Gastrocnemius medialis (tissue), 4 donors: ENCODE measurements at regions not wholly inside any gene's neighbourhood (a gene's known extent, or its start where the extent isn't known, plus 50 kb on each side); places are given as distances from the start of the nearest gene placed in this dataset.

Experiments used
- POLR2A ChIP-seq, 2 donors: fragments of 450-650 bp; IDR thresholded peaks; one replicate each; pipeline ENCODE4 v1.6.1; 2017; ENCODE audit warnings: antibody characterized with exemption in 2 of 2, mild to moderate bottlenecking in 2 of 2, moderate library complexity in 2 of 2
- TF ChIP-seq, protein P1 (sequence below), 5 experiments: fragments of 450-650 bp in 3 of 5; fragments of 200-600 bp in 2 of 5; sonication (generic) in 2 of 5; IDR thresholded peaks in 4 of 5; conservative IDR thresholded peaks in 1 of 5; 1 replicate in 4 of 5; 2 replicates in 1 of 5; pipeline ENCODE4 v1.5.1; 2016 to 2019; ENCODE audit warnings: antibody characterized with exemption in 5 of 5, mild to moderate bottlenecking in 3 of 5, moderate library complexity in 3 of 5

GRCh38 chr18:78006006-78006773 is 756.5 kb downstream of the GALR1 start:
- no peak for TF ChIP-seq POLR2A (IDR thresholded peaks at IDR 0.05)
- TF ChIP-seq, protein P1, sequence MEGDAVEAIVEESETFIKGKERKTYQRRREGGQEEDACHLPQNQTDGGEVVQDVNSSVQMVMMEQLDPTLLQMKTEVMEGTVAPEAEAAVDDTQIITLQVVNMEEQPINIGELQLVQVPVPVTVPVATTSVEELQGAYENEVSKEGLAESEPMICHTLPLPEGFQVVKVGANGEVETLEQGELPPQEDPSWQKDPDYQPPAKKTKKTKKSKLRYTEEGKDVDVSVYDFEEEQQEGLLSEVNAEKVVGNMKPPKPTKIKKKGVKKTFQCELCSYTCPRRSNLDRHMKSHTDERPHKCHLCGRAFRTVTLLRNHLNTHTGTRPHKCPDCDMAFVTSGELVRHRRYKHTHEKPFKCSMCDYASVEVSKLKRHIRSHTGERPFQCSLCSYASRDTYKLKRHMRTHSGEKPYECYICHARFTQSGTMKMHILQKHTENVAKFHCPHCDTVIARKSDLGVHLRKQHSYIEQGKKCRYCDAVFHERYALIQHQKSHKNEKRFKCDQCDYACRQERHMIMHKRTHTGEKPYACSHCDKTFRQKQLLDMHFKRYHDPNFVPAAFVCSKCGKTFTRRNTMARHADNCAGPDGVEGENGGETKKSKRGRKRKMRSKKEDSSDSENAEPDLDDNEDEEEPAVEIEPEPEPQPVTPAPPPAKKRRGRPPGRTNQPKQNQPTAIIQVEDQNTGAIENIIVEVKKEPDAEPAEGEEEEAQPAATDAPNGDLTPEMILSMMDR (IDR thresholded peaks at IDR 0.05 in 4 of 5, conservative IDR thresholded peaks at IDR 0.05 in 1 of 5), result no peak
